ENCODE measurements at regions not wholly inside any gene's neighbourhood (a gene's known extent, or its start where the extent isn't known, plus 50 kb on each side); places are given as distances from the start of the nearest gene placed in this dataset.

DNA sequence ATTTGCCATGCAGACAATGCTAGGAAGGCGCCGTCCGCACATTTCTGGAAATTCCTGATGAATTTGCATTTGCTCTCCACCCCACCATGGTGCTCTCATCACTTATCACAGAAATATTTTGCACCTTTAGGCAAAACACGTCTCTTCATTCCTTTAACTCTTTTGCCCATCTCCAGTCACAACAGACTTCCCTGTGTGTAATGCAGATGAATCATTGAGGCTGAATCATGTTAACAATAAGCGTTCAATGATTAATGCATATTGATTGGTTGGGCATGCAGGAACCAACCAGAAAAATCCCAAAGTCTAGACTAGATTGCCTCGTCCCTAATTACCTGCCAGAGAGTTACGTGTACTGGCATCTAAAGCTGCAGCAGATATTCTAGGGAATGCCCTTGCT, 80.0 kb upstream of the ATXN1 start (continued):
- TF ChIP-seq ZNF462 (CRISPR knock-in tag; IDR thresholded peaks at IDR 0.05) (no peak), ZNF114 (CRISPR knock-in tag; IDR thresholded peaks at IDR 0.05) (no peak), ZNF331 (CRISPR knock-in tag; IDR thresholded peaks at IDR 0.05; ENCODE audit: low read depth) (no peak), REST (IDR thresholded peaks at IDR 0.05; ENCODE audit: unreplicated experiment) (no peak), JUNB (IDR thresholded peaks at IDR 0.05; ENCODE audit: unreplicated experiment) (no peak), CTCF (conservative IDR thresholded peaks at IDR 0.05; ENCODE audit: low read depth in 2 of 2) (no peak), EZH2phosphoT487 (IDR thresholded peaks at IDR 0.05; ENCODE audit: unreplicated experiment) (no peak), EZH2 (IDR thresholded peaks at IDR 0.05; ENCODE audit: low read depth, unreplicated experiment) (no peak), NANOG (IDR thresholded peaks at IDR 0.05; ENCODE audit: borderline replicate concordance) (no peak), POLR2AphosphoS5 (IDR thresholded peaks at IDR 0.05; ENCODE audit: low read depth) (no peak)

Measured in GM23338 (cell line).